Right kidney (tissue), 1 donor: ENCODE measurements at regions not wholly inside any gene's neighbourhood (a gene's known extent, or its start where the extent isn't known, plus 50 kb on each side); places are given as distances from the start of the nearest gene placed in this dataset.

ENCODE experiments used
- DNase-seq: peaks from one replicate; pipeline ENCODE4 v3.0.0-alpha.2; 2016

- no peak for DNase-seq
Observed at GRCh38 chr14:61226015-61226654, 55.0 kb downstream of the TMEM30B start.

- DNase-seq = no peak
Observed at GRCh38 chr14:61225344-61225743, 55.8 kb downstream of the TMEM30B start.

GRCh38 chr14:61223552-61223951, 57.6 kb downstream of the TMEM30B start:
- no peak for DNase-seq

GRCh38 chr14:61222388-61222787, 58.8 kb downstream of the TMEM30B start:
- DNase-seq = no peak

- DNase-seq = peak; percentile 19
Observed at GRCh38 chr14:61221906-61222305, 59.2 kb downstream of the TMEM30B start.

- DNase-seq = no peak
Observed at GRCh38 chr14:61219673-61220072, 61.5 kb downstream of the TMEM30B start.

GRCh38 chr14:61219256-61219655, 61.9 kb downstream of the TMEM30B start:
- DNase-seq = no peak

- no peak for DNase-seq
Observed at GRCh38 chr14:61218767-61219166, 62.4 kb downstream of the TMEM30B start.

- no peak for DNase-seq
Observed at GRCh38 chr14:61218157-61218556, 63.0 kb downstream of the TMEM30B start.

GRCh38 chr14:61217516-61217915, 63.6 kb downstream of the TMEM30B start:
- DNase-seq = no peak

- no peak for DNase-seq
Observed at GRCh38 chr14:61215222-61216020, 65.7 kb downstream of the TMEM30B start.

- no peak for DNase-seq
Observed at GRCh38 chr14:61213920-61214319, 67.2 kb downstream of the TMEM30B start.

- no peak for DNase-seq
Observed at GRCh38 chr14:61213191-61213621, 67.9 kb downstream of the TMEM30B start.

- DNase-seq = no peak
Observed at GRCh38 chr14:61212546-61212945, 68.6 kb downstream of the TMEM30B start.

- DNase-seq = no peak
Observed at GRCh38 chr14:61211476-61212255, 69.5 kb downstream of the TMEM30B start.

GRCh38 chr14:61203081-61203753, 77.9 kb downstream of the TMEM30B start:
- DNase-seq = no peak

- no peak for DNase-seq
Observed at GRCh38 chr14:61202124-61202523, 79.0 kb downstream of the TMEM30B start.

- DNase-seq = no peak
Observed at GRCh38 chr14:61201171-61201570, 80.0 kb downstream of the TMEM30B start.

GRCh38 chr14:61197416-61197815, 83.7 kb downstream of the TMEM30B start:
- no peak for DNase-seq

GRCh38 chr14:61196792-61197191, 84.3 kb downstream of the TMEM30B start:
- no peak for DNase-seq

- DNase-seq = no peak
Observed at GRCh38 chr14:61196034-61196433, 85.1 kb downstream of the TMEM30B start.

GRCh38 chr14:61193476-61193875, 87.7 kb downstream of the TMEM30B start:
- DNase-seq = no peak

- no peak for DNase-seq
Observed at GRCh38 chr14:61192989-61193388, 88.1 kb downstream of the TMEM30B start.
